ENCODE measurements at regions not wholly inside any gene's neighbourhood (a gene's known extent, or its start where the extent isn't known, plus 50 kb on each side); places are given as distances from the start of the nearest gene placed in this dataset.

DNA sequence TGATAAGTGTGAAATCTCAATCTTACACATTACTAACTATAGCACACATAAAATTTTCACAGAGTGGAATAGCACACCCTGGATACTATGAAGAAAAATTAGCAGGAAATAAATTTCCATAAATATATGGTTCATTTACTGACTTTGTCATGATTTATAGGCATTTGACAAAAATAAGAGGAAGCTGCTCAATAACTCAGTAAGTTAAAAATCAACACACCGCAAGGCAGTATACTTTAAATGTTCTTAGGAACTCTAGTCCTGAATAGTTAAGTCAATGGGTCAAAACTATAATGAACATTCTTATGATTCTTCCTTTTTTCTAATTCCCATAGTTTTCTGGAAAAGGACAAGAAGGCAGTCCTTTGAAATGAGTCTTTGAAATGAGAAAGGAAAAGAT, 1557.8 kb upstream of the RAG2 start:
- no peak for DNase-seq (ENCODE audit: low read depth, low spot score)
- TF ChIP-seq, protein P1, sequence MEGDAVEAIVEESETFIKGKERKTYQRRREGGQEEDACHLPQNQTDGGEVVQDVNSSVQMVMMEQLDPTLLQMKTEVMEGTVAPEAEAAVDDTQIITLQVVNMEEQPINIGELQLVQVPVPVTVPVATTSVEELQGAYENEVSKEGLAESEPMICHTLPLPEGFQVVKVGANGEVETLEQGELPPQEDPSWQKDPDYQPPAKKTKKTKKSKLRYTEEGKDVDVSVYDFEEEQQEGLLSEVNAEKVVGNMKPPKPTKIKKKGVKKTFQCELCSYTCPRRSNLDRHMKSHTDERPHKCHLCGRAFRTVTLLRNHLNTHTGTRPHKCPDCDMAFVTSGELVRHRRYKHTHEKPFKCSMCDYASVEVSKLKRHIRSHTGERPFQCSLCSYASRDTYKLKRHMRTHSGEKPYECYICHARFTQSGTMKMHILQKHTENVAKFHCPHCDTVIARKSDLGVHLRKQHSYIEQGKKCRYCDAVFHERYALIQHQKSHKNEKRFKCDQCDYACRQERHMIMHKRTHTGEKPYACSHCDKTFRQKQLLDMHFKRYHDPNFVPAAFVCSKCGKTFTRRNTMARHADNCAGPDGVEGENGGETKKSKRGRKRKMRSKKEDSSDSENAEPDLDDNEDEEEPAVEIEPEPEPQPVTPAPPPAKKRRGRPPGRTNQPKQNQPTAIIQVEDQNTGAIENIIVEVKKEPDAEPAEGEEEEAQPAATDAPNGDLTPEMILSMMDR (IDR thresholded peaks at IDR 0.05; ENCODE audit: low read depth, low read length): no peak
- in situ Hi-C loops (cut with HindIII; ENCODE audit: low sequenced_read_pairs): no loop called here
- no peak overlapping the region for H3K4me3 ChIP-seq (ENCODE audit: low read depth, low read length)

DNA sequence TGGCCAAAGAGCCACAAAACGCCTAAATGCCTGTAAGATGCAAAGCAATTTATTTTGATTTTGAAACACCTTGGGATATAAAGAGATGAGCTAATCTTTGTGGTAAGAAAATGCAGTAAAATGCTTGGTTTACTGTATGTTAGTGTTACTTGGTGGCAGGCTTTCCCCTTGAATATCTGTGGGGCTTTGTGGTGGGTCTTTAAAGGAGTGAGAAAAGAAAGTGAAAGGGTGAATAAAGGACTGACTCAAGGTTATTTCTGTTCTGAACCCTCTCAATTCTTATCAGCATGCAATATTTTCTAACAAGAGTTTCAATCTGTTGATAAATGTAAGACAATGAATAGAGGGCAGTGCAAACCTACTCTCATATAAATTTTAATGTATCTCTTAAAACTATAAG, 1555.9 kb upstream of the RAG2 start:
- DNase-seq (ENCODE audit: low read depth, low spot score): no peak
- H3K4me3 ChIP-seq (ENCODE audit: low read depth, low read length): no peak overlapping the region
- TF ChIP-seq, protein P1 (IDR thresholded peaks at IDR 0.05; ENCODE audit: low read depth, low read length): no peak
- in situ Hi-C loops (cut with HindIII; ENCODE audit: low sequenced_read_pairs): no loop called here

DNA sequence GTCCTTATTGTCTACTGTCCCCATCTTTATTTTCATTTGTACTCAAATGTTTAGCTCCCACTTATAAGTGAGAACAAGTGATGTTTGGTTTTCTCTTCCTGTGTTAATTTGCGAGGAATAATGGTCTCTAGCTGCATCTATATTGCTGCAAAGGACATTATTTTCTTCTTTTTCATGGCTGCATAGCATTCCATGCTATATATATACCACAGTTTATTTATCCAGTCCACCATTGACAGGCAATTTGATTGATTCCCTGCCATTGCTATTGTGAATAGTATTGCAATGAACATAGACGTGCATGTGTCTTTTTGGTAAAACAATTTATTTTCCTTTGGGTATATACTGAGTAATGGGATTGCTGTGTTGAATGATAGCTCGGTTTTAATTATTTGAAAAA, 1545.8 kb upstream of the RAG2 start:
- TF ChIP-seq, protein P1 (IDR thresholded peaks at IDR 0.05; ENCODE audit: low read depth, low read length): no peak
- no peak overlapping the region for H3K4me3 ChIP-seq (ENCODE audit: low read depth, low read length)
- in situ Hi-C loops (cut with HindIII; ENCODE audit: low sequenced_read_pairs): no loop called here
- DNase-seq (ENCODE audit: low read depth, low spot score): no peak

DNA sequence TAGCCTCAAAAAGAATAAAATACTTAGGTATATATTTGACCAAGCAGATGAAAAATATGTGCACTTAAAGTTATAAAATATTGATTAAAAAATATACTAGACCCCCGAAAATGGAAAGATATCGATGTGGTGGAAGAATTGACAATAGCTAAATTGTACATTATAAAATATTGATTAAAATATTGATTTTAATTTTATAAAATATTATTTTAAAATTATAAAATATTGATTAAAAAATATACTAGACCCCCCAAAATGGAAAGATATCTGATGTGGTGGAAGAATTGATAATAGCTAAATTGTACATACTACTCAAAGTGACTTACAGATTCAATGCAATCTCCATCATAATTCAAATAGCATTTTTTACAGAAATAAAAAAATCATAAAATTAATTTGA, 1540.9 kb upstream of the RAG2 start:
- H3K4me3 ChIP-seq (ENCODE audit: low read depth, low read length): no peak overlapping the region
- DNase-seq (ENCODE audit: low read depth, low spot score): no peak
- in situ Hi-C loops (cut with HindIII; ENCODE audit: low sequenced_read_pairs): no loop called here
- TF ChIP-seq, protein P1 (IDR thresholded peaks at IDR 0.05; ENCODE audit: low read depth, low read length): no peak

DNA sequence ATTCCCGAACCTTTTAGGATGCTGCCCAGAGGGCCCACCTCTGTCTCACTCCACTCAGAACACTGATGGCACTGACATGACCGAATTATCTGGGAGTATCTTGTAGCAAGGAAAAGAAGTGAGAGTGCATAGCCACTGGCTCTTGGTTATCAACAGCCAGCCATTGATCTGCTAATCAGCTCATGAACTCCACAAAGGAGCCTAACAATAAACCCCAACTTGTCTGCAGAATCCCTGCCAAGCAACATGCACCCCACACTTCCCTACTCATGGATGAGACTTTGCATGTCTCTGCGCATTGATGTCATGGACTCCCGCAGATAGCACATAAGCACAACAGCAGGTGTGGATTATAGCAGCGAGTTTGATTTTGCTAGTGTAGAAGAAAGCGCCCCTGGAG, 1538.9 kb upstream of the RAG2 start:
- no peak overlapping the region for H3K4me3 ChIP-seq (ENCODE audit: low read depth, low read length)
- no peak for DNase-seq (ENCODE audit: low read depth, low spot score)
- in situ Hi-C loops (cut with HindIII; ENCODE audit: low sequenced_read_pairs): no loop called here
- TF ChIP-seq, protein P1 (IDR thresholded peaks at IDR 0.05; ENCODE audit: low read depth, low read length): no peak

DNA sequence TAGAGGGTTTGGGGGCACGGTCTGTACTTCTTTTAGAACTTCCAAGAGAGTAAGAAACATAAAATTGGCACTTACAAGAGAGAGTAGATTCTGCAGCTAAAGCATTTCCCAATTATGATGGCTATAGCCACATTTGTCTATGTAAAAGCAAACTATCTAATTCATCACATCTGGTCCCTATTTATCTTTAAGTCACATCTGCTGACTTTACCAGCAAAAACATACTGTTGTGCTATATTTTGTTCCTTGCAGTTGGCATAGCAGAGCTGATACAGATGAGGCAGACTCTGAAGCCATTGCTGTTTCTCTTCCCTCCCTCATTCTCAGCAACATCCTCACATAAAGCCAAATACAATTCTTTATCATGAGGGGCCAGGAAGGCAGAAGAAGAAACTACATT, 1533.5 kb upstream of the RAG2 start:
- in situ Hi-C loops (cut with HindIII; ENCODE audit: low sequenced_read_pairs): no loop called here
- H3K4me3 ChIP-seq (ENCODE audit: low read depth, low read length): no peak overlapping the region
- TF ChIP-seq, protein P1 (IDR thresholded peaks at IDR 0.05; ENCODE audit: low read depth, low read length): no peak
- DNase-seq (ENCODE audit: low read depth, low spot score): no peak

DNA sequence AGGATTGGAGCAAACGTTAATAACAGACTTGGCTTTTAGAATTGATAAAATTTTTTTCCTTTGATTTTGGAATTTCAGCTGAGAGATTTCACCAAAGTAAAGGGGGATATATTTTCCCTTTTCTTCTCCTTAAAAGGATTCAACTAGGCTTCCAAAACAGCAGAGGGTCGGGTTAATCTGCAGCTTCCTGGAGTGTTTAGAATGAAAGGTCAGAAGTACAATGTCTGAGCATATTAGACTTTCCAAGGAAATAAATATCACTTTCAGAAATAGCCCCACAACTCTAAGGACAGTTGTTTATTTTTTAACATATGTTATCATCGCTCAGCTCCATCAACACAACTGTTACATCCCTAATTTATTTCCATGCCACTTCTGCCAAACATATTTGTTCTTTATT, 1532.9 kb upstream of the RAG2 start:
- DNase-seq (ENCODE audit: low read depth, low spot score): no peak
- TF ChIP-seq, protein P1 (IDR thresholded peaks at IDR 0.05; ENCODE audit: low read depth, low read length): no peak
- H3K4me3 ChIP-seq (ENCODE audit: low read depth, low read length): no peak overlapping the region
- in situ Hi-C loops (cut with HindIII; ENCODE audit: low sequenced_read_pairs): no loop called here
